ENCODE measurements at regions not wholly inside any gene's neighbourhood (a gene's known extent, or its start where the extent isn't known, plus 50 kb on each side); places are given as distances from the start of the nearest gene placed in this dataset.

GRCh38 chr15:69662645-69663000 lies 210.0 kb downstream of the RPLP1 start:
- intact Hi-C loops (cut with micrococcal nuclease; ENCODE audit: unreplicated experiment), result no loop called here
- no peak overlapping the region for H3K27ac Mint-ChIP-seq (ENCODE audit: unreplicated experiment)
- DNase-seq, result no peak
- H3K4me1 Mint-ChIP-seq (ENCODE audit: low read depth, unreplicated experiment), result no peaks in the 10 kb centered on the region
- H3K27me3 Mint-ChIP-seq (ENCODE audit: unreplicated experiment), result peaks cover 15% of the 10 kb centered on the region
- no peaks in the 10 kb centered on the region for H3K9me3 Mint-ChIP-seq (ENCODE audit: low read depth, unreplicated experiment)
- BruUV-seq (replicated peaks), result no TSS peak
- H3K36me3 Mint-ChIP-seq (ENCODE audit: insufficient read depth, unreplicated experiment), result no peaks in the 10 kb centered on the region
- no peak for TF ChIP-seq CTCF (IDR thresholded peaks at IDR 0.05; ENCODE audit: unreplicated experiment)
- no peak overlapping the region for H3K4me3 Mint-ChIP-seq (ENCODE audit: low read depth, unreplicated experiment)
- CTCF ChIA-PET, result no interaction called here

GRCh38 chr15:69663441-69663840 lies 210.8 kb downstream of the RPLP1 start:
- Mint-ChIP-seq H3K9me3 (ENCODE audit: low read depth, unreplicated experiment) (no peaks in the 10 kb centered on the region), H3K27ac (ENCODE audit: unreplicated experiment) (no peak overlapping the region), H3K36me3 (ENCODE audit: insufficient read depth, unreplicated experiment) (no peaks in the 10 kb centered on the region), H3K4me3 (ENCODE audit: low read depth, unreplicated experiment) (no peak overlapping the region), H3K4me1 (ENCODE audit: low read depth, unreplicated experiment) (no peaks in the 10 kb centered on the region), H3K27me3 (ENCODE audit: unreplicated experiment) (peaks cover 13% of the 10 kb centered on the region)
- TF ChIP-seq CTCF (IDR thresholded peaks at IDR 0.05; ENCODE audit: unreplicated experiment), result no peak
- intact Hi-C loops (cut with micrococcal nuclease; ENCODE audit: unreplicated experiment), result no loop called here
- BruUV-seq (replicated peaks), result no TSS peak
- CTCF ChIA-PET, result interaction anchor here (0.6 kb wide), 1 partner anchor 1957 kb away, joined by 3 read pairs; no protein-coding TSS in a partner anchor
- no peak for DNase-seq

GRCh38 chr15:69663982-69664381 lies 211.4 kb downstream of the RPLP1 start:
- Mint-ChIP-seq H3K4me1 (ENCODE audit: low read depth, unreplicated experiment) (no peaks in the 10 kb centered on the region), H3K27ac (ENCODE audit: unreplicated experiment) (no peak overlapping the region), H3K27me3 (ENCODE audit: unreplicated experiment) (peaks cover 13% of the 10 kb centered on the region), H3K4me3 (ENCODE audit: low read depth, unreplicated experiment) (no peak overlapping the region), H3K9me3 (ENCODE audit: low read depth, unreplicated experiment) (no peaks in the 10 kb centered on the region), H3K36me3 (ENCODE audit: insufficient read depth, unreplicated experiment) (no peaks in the 10 kb centered on the region)
- CTCF ChIA-PET, result no interaction called here
- BruUV-seq (replicated peaks), result no TSS peak
- DNase-seq, result no peak
- intact Hi-C loops (cut with micrococcal nuclease; ENCODE audit: unreplicated experiment), result no loop called here
- no peak for TF ChIP-seq CTCF (IDR thresholded peaks at IDR 0.05; ENCODE audit: unreplicated experiment)

GRCh38 chr15:69664572-69665571 lies 212.3 kb downstream of the RPLP1 start:
- Mint-ChIP-seq H3K27ac (ENCODE audit: unreplicated experiment) (no peak overlapping the region), H3K4me1 (ENCODE audit: low read depth, unreplicated experiment) (no peaks in the 10 kb centered on the region), H3K9me3 (ENCODE audit: low read depth, unreplicated experiment) (no peaks in the 10 kb centered on the region), H3K4me3 (ENCODE audit: low read depth, unreplicated experiment) (no peak overlapping the region), H3K36me3 (ENCODE audit: insufficient read depth, unreplicated experiment) (no peaks in the 10 kb centered on the region), H3K27me3 (ENCODE audit: unreplicated experiment) (peaks cover 13% of the 10 kb centered on the region)
- DNase-seq, result no peak
- no TSS peak for BruUV-seq (replicated peaks)
- CTCF ChIA-PET, result interaction anchor here (0.6 kb wide), 1 partner anchor 670 kb away, joined by 3 read pairs; no protein-coding TSS in a partner anchor
- intact Hi-C loops (cut with micrococcal nuclease; ENCODE audit: unreplicated experiment), result no loop called here
- TF ChIP-seq CTCF (IDR thresholded peaks at IDR 0.05; ENCODE audit: unreplicated experiment), result no peak

All from Calu3 (cell line).